ENCODE measurements at regions not wholly inside any gene's neighbourhood (a gene's known extent, or its start where the extent isn't known, plus 50 kb on each side); places are given as distances from the start of the nearest gene placed in this dataset.
A peak's percentile ranks its signal among the peaks of the same experiment; 100 is the strongest.

- ATAC-seq (ENCODE audit: low FRiP score in 2 of 2), result no peak
- peaks cover 13 to 23% (median 19%) of the 10 kb centered on the region in 4 donors for H3K4me1 ChIP-seq
- H3K27me3 ChIP-seq, result no peaks in the 10 kb centered on the region
- no peaks in the 10 kb centered on the region for H3K9me3 ChIP-seq
- 55 to 60% methylated on average over 6 of the region's 6 CpGs for WGBS, 2 donors
- DNase-seq, result no peak
- TF ChIP-seq EP300 (IDR thresholded peaks at IDR 0.05), result no peak
- TF ChIP-seq POLR2A (IDR thresholded peaks at IDR 0.05), result no peak
- TF ChIP-seq, protein P1, sequence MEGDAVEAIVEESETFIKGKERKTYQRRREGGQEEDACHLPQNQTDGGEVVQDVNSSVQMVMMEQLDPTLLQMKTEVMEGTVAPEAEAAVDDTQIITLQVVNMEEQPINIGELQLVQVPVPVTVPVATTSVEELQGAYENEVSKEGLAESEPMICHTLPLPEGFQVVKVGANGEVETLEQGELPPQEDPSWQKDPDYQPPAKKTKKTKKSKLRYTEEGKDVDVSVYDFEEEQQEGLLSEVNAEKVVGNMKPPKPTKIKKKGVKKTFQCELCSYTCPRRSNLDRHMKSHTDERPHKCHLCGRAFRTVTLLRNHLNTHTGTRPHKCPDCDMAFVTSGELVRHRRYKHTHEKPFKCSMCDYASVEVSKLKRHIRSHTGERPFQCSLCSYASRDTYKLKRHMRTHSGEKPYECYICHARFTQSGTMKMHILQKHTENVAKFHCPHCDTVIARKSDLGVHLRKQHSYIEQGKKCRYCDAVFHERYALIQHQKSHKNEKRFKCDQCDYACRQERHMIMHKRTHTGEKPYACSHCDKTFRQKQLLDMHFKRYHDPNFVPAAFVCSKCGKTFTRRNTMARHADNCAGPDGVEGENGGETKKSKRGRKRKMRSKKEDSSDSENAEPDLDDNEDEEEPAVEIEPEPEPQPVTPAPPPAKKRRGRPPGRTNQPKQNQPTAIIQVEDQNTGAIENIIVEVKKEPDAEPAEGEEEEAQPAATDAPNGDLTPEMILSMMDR (IDR thresholded peaks at IDR 0.05), result no peak
- TF ChIP-seq POLR2AphosphoS5 (IDR thresholded peaks at IDR 0.05), result no peak
- no peak overlapping the region for H3K27ac ChIP-seq
- no peak overlapping the region for H3K4me3 ChIP-seq
- no peaks in the 10 kb centered on the region for H3K36me3 ChIP-seq
Observed at GRCh38 chr5:68431601-68432337, 216.2 kb downstream of the PIK3R1 start.

DNA sequence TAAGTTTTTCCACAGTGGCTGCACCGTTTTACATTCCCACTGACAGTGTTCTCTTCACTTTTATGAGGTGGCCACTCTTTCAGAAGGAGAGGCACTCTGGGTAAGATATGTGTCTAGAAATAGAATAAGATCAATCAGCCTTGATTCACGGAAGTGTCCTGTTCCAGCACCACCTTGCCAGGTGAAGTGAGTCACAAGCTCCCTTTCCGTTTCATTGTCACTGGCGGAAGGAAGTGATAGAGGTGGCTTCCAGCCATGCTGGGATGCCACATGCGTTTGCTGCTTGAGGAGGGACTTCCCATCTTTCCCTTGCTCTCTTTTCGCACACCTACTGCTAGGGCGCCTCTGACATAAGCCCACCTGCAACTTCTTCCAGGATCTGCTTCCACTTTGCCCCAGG, 217.1 kb downstream of the PIK3R1 start:
- Histone ChIP-seq H3K27me3 (no peaks in the 10 kb centered on the region), H3K36me3 (no peaks in the 10 kb centered on the region), H3K4me3 (no peak overlapping the region), H3K27ac (no peak overlapping the region), H3K9me3 (no peaks in the 10 kb centered on the region), H3K4me1 (peaks cover 13 to 23% (median 19%) of the 10 kb centered on the region in 4 donors)
- no peak for DNase-seq
- 90 to 92% methylated on average over 7 of the region's 7 CpGs for WGBS, 2 donors
- TF ChIP-seq EP300 (IDR thresholded peaks at IDR 0.05) (no peak), POLR2AphosphoS5 (IDR thresholded peaks at IDR 0.05) (no peak), POLR2A (IDR thresholded peaks at IDR 0.05) (no peak)
- TF ChIP-seq, protein P1 (IDR thresholded peaks at IDR 0.05), result no peak
- no peak for ATAC-seq (ENCODE audit: low FRiP score in 2 of 2)

- peak overlapping the region; percentile 69 to 87 (median 80) for H3K27ac ChIP-seq
- WGBS, 2 donors, result 78 to 83% methylated on average over 3 of the region's 3 CpGs
Observed at GRCh38 chr5:68433526-68433922, 218.0 kb downstream of the PIK3R1 start.

DNA sequence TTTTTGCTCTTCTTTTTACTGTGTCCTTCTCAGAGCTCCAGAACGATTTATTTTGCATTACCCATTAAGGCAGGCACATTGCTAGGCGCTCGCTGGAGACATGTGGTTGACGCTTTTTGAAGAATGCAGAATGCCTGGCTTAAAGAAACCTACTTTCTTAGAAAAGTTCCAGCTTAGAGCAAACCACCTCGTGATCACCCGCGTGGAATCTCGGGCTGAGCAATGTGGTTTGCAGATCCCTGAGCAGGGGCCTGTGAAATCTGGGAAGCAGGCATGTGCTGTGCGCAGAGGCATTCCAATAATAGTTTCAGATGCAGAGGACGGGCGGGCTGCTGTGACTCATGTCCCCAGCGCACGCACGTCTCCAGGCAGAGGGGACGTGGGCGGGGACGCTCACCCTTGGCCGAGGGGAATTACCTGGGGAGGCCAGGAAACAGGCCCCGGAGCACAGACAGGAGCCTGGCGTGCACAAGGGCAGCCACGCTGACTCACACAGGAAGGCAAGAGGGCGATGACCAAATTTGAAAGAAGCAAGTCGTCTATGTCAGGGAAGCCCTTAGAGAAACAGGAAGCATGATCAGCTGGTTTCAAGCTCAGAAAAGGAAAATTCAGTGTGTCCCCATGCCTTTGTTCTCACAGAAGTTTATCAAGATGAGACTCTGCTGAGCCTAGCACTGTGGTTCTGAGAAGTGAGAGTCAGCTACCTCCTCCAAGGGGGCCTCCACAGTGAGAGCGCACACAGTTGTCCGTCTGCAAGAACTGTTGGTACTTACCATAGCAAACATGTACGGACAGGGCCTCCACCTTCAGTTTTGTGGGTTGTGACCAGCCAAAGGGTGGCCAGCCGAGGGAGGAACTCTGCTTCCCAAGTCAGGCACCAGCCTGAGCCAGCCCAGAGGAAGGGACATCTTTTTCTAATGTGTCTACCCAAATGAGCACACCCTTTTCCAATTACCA, 218.6 kb downstream of the PIK3R1 start:
- ATAC-seq (ENCODE audit: low FRiP score in 2 of 2) (peak; percentile 93), DNase-seq (peak; percentile 86 to 91)
- Histone ChIP-seq H3K4me3 (peak overlapping the region in 1 of 4 donors; percentile 1), H3K27me3 (no peaks in the 10 kb centered on the region), H3K27ac (peak overlapping the region; percentile 69 to 87 (median 80)), H3K4me1 (peaks cover 13 to 23% (median 19%) of the 10 kb centered on the region in 4 donors), H3K9me3 (no peaks in the 10 kb centered on the region), H3K36me3 (no peaks in the 10 kb centered on the region)
- TF ChIP-seq EP300 (IDR thresholded peaks at IDR 0.05), result peak; percentile 32 to 82 (median 70)
- TF ChIP-seq, protein P1 (IDR thresholded peaks at IDR 0.05), result no peak
- TF ChIP-seq POLR2AphosphoS5 (IDR thresholded peaks at IDR 0.05), result peak; percentile 76 to 78
- peak in 1 of 4 donors; percentile 51 for TF ChIP-seq POLR2A (IDR thresholded peaks at IDR 0.05)
- WGBS, 2 donors, result 52 to 60% methylated on average over 19 to 27 of the region's 27 CpGs

More at GRCh38 chr5:68433526-68433922, 218.0 kb downstream of the PIK3R1 start:
- Histone ChIP-seq H3K4me1 (peaks cover 13 to 23% (median 19%) of the 10 kb centered on the region in 4 donors), H3K36me3 (no peaks in the 10 kb centered on the region), H3K27me3 (no peaks in the 10 kb centered on the region), H3K4me3 (peak overlapping the region in 1 of 4 donors; percentile 1), H3K9me3 (no peaks in the 10 kb centered on the region)
- DNase-seq, result no peak
- TF ChIP-seq, protein P1 (IDR thresholded peaks at IDR 0.05), result no peak
- TF ChIP-seq EP300 (IDR thresholded peaks at IDR 0.05), result no peak
- ATAC-seq (ENCODE audit: low FRiP score in 2 of 2), result no peak

Measured in upper lobe of left lung (tissue), 6 donors.